ENCODE measurements at regions not wholly inside any gene's neighbourhood (a gene's known extent, or its start where the extent isn't known, plus 50 kb on each side); places are given as distances from the start of the nearest gene placed in this dataset.

GRCh38 chr7:82517050-82517449, 73.5 kb upstream of the CACNA2D1 start:
- no peaks in the 10 kb centered on the region for H3K9me3 ChIP-seq (ENCODE audit: control extremely low read depth in 1 of 3, control insufficient read depth in 2 of 3, insufficient read depth in 1 of 3, low read length in 2 of 3)
- no peak overlapping the region for H3K27ac ChIP-seq (ENCODE audit: low read length in 2 of 2)
- H2AFZ ChIP-seq (ENCODE audit: insufficient read depth, low read depth, low read length, poor library complexity, severe bottlenecking): no peak overlapping the region
- no peak overlapping the region for H3K4me3 Mint-ChIP-seq
- H3K9ac ChIP-seq (ENCODE audit: low read length): no peak overlapping the region
- no CpG with 5 or more reads among the region's 2 CpGs for WGBS (ENCODE audit: insufficient coverage)
- H3K4me3 ChIP-seq (ENCODE audit: control extremely low read depth in 1 of 5, extremely low read depth in 1 of 5, insufficient read depth in 1 of 5, low read depth in 2 of 5, low read length in 4 of 5): no peak overlapping the region
- DNase-seq (no peak), ATAC-seq (ENCODE audit: low read depth) (no peak)
- no peaks in the 10 kb centered on the region for H3K36me3 ChIP-seq (replicated peaks in 1 of 2; ENCODE audit: control extremely low read depth in 1 of 2, control insufficient read depth in 1 of 2, extremely low read depth in 1 of 2, insufficient read depth in 2 of 2, low read length in 1 of 2)
- no peaks in the 10 kb centered on the region for H3K79me2 ChIP-seq (ENCODE audit: control insufficient read depth, insufficient read depth, low read length)
- CTCF ChIA-PET: no interaction called here
- POLR2A ChIA-PET: no interaction called here
- H3K4me2 ChIP-seq (replicated peaks; ENCODE audit: low read depth, low read length, poor library complexity, severe bottlenecking): no peak overlapping the region
- H3K27ac Mint-ChIP-seq: no peak overlapping the region
- no peaks in the 10 kb centered on the region for H3K4me1 Mint-ChIP-seq
- H3K9me3 Mint-ChIP-seq (ENCODE audit: insufficient read depth): no peaks in the 10 kb centered on the region
- no peaks in the 10 kb centered on the region for H4K20me1 ChIP-seq (ENCODE audit: control insufficient read depth, insufficient read depth, low read length, poor library complexity, severe bottlenecking)
- H3K27me3 Mint-ChIP-seq: no peaks in the 10 kb centered on the region
- H3K4me1 ChIP-seq (ENCODE audit: control insufficient read depth in 2 of 2, insufficient read depth in 2 of 2, low read length in 2 of 2): no peaks in the 10 kb centered on the region
- no peaks in the 10 kb centered on the region for H3K27me3 ChIP-seq (replicated peaks in 1 of 4; ENCODE audit: control extremely low read depth in 1 of 4, control insufficient read depth in 3 of 4, insufficient read depth in 4 of 4, low read length in 3 of 4)
- intact Hi-C loops (cut with micrococcal nuclease): no loop called here
- TF ChIP-seq EZH2 (IDR thresholded peaks at IDR 0.05; ENCODE audit: borderline replicate concordance, insufficient read depth, low read depth, low read length, poor library complexity, severe bottlenecking) (no peak), CTCF (IDR thresholded peaks at IDR 0.05) (no peak)

- Mint-ChIP-seq H3K27ac (no peak overlapping the region), H3K9me3 (ENCODE audit: insufficient read depth) (no peaks in the 10 kb centered on the region), H3K27me3 (no peaks in the 10 kb centered on the region), H3K4me1 (no peaks in the 10 kb centered on the region), H3K4me3 (no peak overlapping the region)
- Histone ChIP-seq H3K4me2 (replicated peaks; ENCODE audit: low read depth, low read length, poor library complexity, severe bottlenecking) (no peak overlapping the region), H3K36me3 (replicated peaks in 1 of 2; ENCODE audit: control extremely low read depth in 1 of 2, control insufficient read depth in 1 of 2, extremely low read depth in 1 of 2, insufficient read depth in 2 of 2, low read length in 1 of 2) (no peaks in the 10 kb centered on the region), H3K79me2 (ENCODE audit: control insufficient read depth, insufficient read depth, low read length) (no peaks in the 10 kb centered on the region), H3K9me3 (ENCODE audit: control extremely low read depth in 1 of 3, control insufficient read depth in 2 of 3, insufficient read depth in 1 of 3, low read length in 2 of 3) (peaks cover 0 to 18% (median 0%) of the 10 kb centered on the region in 3 donors), H3K4me1 (ENCODE audit: control insufficient read depth in 2 of 2, insufficient read depth in 2 of 2, low read length in 2 of 2) (no peaks in the 10 kb centered on the region), H3K4me3 (ENCODE audit: control extremely low read depth in 1 of 5, extremely low read depth in 1 of 5, insufficient read depth in 1 of 5, low read depth in 2 of 5, low read length in 4 of 5) (no peak overlapping the region), H4K20me1 (ENCODE audit: control insufficient read depth, insufficient read depth, low read length, poor library complexity, severe bottlenecking) (no peaks in the 10 kb centered on the region), H3K27me3 (replicated peaks in 1 of 4; ENCODE audit: control extremely low read depth in 1 of 4, control insufficient read depth in 3 of 4, insufficient read depth in 4 of 4, low read length in 3 of 4) (no peaks in the 10 kb centered on the region), H3K27ac (ENCODE audit: low read length in 2 of 2) (no peak overlapping the region), H2AFZ (ENCODE audit: insufficient read depth, low read depth, low read length, poor library complexity, severe bottlenecking) (no peak overlapping the region), H3K9ac (ENCODE audit: low read length) (no peak overlapping the region)
- intact Hi-C loops (cut with micrococcal nuclease): no loop called here
- ATAC-seq (ENCODE audit: low read depth): no peak
- CTCF ChIA-PET: no interaction called here
- TF ChIP-seq EZH2 (IDR thresholded peaks at IDR 0.05; ENCODE audit: borderline replicate concordance, insufficient read depth, low read depth, low read length, poor library complexity, severe bottlenecking) (no peak), CTCF (IDR thresholded peaks at IDR 0.05) (no peak)
- POLR2A ChIA-PET: no interaction called here
- DNase-seq: no peak
These were observed 68.0 kb upstream of the CACNA2D1 start for GRCh38 chr7:82511542-82511941.

Data from B cell (primary cell).